HL-60 (cell line): ENCODE measurements at regions not wholly inside any gene's neighbourhood (a gene's known extent, or its start where the extent isn't known, plus 50 kb on each side); places are given as distances from the start of the nearest gene placed in this dataset.

Source experiments
- DNase-seq, 2 experiments: peaks; one replicate each; pipeline ENCODE4 v3.0.0-alpha.2; 2010 to 2020; ENCODE audit warnings: low read depth in 1 of 2, low spot score in 1 of 2
- H3K27ac ChIP-seq: fragments of 250-450 bp; sonication (Bioruptor Pico); replicated peaks from 2 replicates; pipeline ENCODE4 v1.5.1; 2020; ENCODE audit warnings: mild to moderate bottlenecking, moderate library complexity
- H3K27me3 ChIP-seq: fragments of 250-450 bp; sonication (Bioruptor Pico); 2 replicates; pipeline ENCODE4 v1.5.1; 2021; ENCODE audit warnings: mild to moderate bottlenecking, moderate library complexity; ENCODE audit not compliant: insufficient read depth, poor library complexity, severe bottlenecking
- H3K4me3 ChIP-seq: replicated peaks from 2 replicates; pipeline ENCODE4 v1.5.1; 2011; ENCODE audit warnings: mild to moderate bottlenecking, control low read depth, low read length; ENCODE audit not compliant: insufficient read depth
- GABPA ChIP-seq: IDR thresholded peaks from 2 replicates; pipeline ENCODE4 v1.6.1; 2012; ENCODE audit warnings: low read depth
- POLR2AphosphoS5 ChIP-seq: IDR thresholded peaks from 2 replicates; pipeline ENCODE4 v1.6.1; 2012; ENCODE audit warnings: low read depth
- SPI1 ChIP-seq: IDR thresholded peaks from 2 replicates; pipeline ENCODE4 v1.6.1; 2012; ENCODE audit warnings: low read depth, mild to moderate bottlenecking, borderline replicate concordance
- TF ChIP-seq, protein P1 (sequence below): IDR thresholded peaks from one replicate; pipeline ENCODE4 v1.5.1; 2011; ENCODE audit warnings: low read length, control low read depth, inconsistent platforms; ENCODE audit not compliant: insufficient read depth
- TF ChIP-seq, protein P2 (sequence below): IDR thresholded peaks from 2 replicates; pipeline ENCODE4 v1.6.1; 2012; ENCODE audit warnings: low read depth; ENCODE audit not compliant: insufficient replicate concordance

DNA sequence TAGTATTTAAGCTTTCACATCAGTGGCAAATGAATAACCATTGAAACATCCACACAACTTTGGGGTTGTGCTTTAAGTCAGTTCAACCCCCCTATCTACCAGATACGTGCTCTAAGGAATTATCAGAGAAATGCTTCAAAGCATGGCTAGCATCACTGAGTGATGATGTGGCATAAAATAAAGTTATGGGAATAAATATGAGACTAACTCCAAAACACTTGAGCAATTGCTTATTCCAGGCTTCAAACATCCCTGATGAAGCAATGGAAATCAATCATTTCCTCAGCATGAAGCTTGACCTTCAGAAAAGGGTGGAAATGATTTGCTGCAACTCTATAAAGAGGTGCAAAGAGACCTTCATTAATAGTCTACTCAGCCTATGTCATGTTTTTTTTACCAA is 292.0 kb upstream of the SMC2 start:
- H3K27ac ChIP-seq: no peak overlapping the region
- no peak overlapping the region for H3K4me3 ChIP-seq
- no peak for DNase-seq
- TF ChIP-seq POLR2AphosphoS5: no peak
- TF ChIP-seq, protein P1, sequence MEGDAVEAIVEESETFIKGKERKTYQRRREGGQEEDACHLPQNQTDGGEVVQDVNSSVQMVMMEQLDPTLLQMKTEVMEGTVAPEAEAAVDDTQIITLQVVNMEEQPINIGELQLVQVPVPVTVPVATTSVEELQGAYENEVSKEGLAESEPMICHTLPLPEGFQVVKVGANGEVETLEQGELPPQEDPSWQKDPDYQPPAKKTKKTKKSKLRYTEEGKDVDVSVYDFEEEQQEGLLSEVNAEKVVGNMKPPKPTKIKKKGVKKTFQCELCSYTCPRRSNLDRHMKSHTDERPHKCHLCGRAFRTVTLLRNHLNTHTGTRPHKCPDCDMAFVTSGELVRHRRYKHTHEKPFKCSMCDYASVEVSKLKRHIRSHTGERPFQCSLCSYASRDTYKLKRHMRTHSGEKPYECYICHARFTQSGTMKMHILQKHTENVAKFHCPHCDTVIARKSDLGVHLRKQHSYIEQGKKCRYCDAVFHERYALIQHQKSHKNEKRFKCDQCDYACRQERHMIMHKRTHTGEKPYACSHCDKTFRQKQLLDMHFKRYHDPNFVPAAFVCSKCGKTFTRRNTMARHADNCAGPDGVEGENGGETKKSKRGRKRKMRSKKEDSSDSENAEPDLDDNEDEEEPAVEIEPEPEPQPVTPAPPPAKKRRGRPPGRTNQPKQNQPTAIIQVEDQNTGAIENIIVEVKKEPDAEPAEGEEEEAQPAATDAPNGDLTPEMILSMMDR: no peak
- TF ChIP-seq, protein P2, sequence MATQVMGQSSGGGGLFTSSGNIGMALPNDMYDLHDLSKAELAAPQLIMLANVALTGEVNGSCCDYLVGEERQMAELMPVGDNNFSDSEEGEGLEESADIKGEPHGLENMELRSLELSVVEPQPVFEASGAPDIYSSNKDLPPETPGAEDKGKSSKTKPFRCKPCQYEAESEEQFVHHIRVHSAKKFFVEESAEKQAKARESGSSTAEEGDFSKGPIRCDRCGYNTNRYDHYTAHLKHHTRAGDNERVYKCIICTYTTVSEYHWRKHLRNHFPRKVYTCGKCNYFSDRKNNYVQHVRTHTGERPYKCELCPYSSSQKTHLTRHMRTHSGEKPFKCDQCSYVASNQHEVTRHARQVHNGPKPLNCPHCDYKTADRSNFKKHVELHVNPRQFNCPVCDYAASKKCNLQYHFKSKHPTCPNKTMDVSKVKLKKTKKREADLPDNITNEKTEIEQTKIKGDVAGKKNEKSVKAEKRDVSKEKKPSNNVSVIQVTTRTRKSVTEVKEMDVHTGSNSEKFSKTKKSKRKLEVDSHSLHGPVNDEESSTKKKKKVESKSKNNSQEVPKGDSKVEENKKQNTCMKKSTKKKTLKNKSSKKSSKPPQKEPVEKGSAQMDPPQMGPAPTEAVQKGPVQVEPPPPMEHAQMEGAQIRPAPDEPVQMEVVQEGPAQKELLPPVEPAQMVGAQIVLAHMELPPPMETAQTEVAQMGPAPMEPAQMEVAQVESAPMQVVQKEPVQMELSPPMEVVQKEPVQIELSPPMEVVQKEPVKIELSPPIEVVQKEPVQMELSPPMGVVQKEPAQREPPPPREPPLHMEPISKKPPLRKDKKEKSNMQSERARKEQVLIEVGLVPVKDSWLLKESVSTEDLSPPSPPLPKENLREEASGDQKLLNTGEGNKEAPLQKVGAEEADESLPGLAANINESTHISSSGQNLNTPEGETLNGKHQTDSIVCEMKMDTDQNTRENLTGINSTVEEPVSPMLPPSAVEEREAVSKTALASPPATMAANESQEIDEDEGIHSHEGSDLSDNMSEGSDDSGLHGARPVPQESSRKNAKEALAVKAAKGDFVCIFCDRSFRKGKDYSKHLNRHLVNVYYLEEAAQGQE: no peak
- no peak for TF ChIP-seq SPI1
- no peak for TF ChIP-seq GABPA
- no peaks in the 10 kb centered on the region for H3K27me3 ChIP-seq

DNA sequence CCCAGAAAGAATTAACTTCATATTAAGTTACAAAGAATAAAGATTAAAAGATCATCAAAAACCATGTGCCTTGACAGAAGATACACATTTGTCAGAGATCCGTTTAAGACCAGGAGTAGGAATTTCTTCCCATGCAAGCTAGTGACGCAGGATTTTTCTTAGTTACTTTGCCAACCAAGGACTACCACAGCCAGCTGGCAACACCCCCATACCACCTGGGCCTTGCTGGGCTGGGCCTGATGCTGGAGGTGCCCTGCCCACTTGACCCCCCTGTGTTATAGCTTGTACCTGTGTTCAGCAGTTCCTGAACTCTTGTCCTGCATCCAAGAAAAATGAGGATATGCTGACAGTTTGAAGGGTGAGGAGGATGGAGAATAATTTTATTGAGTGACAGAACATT is 290.9 kb upstream of the SMC2 start:
- Histone ChIP-seq H3K27me3 (no peaks in the 10 kb centered on the region), H3K27ac (no peak overlapping the region), H3K4me3 (no peak overlapping the region)
- DNase-seq: no peak
- TF ChIP-seq GABPA (no peak), SPI1 (no peak), POLR2AphosphoS5 (no peak)
- TF ChIP-seq, protein P2: no peak
- TF ChIP-seq, protein P1: no peak

- no peak for TF ChIP-seq SPI1
- TF ChIP-seq POLR2AphosphoS5: no peak
- TF ChIP-seq GABPA: no peak
- TF ChIP-seq, protein P2: no peak
- TF ChIP-seq, protein P1: no peak
- Histone ChIP-seq H3K4me3 (no peak overlapping the region), H3K27me3 (no peaks in the 10 kb centered on the region), H3K27ac (no peak overlapping the region)
- DNase-seq: no peak
These were observed 289.9 kb upstream of the SMC2 start for GRCh38 chr9:103804077-103804735.
